IPS-20b (cell line): ENCODE measurements at regions not wholly inside any gene's neighbourhood (a gene's known extent, or its start where the extent isn't known, plus 50 kb on each side); places are given as distances from the start of the nearest gene placed in this dataset.

ENCODE experiments used
- H3K27ac ChIP-seq: one replicate; pipeline ENCODE4 v1.5.1; 2013; ENCODE audit warnings: low read length
- H3K27me3 ChIP-seq: 2 replicates; pipeline ENCODE4 v1.6.1; 2013; ENCODE audit warnings: mild to moderate bottlenecking, low read length, inconsistent platforms; ENCODE audit not compliant: insufficient read depth
- H3K36me3 ChIP-seq: 2 replicates; pipeline ENCODE4 v1.6.1; 2013; ENCODE audit warnings: low read depth, mild to moderate bottlenecking, inconsistent platforms, low read length, moderate library complexity; ENCODE audit not compliant: insufficient read depth
- H3K4me1 ChIP-seq: 2 replicates; pipeline ENCODE4 v1.6.1; 2013; ENCODE audit warnings: mild to moderate bottlenecking, control low read depth, inconsistent platforms, low read length, moderate library complexity; ENCODE audit not compliant: insufficient read depth
- H3K4me3 ChIP-seq: 2 replicates; pipeline ENCODE4 v1.5.1; 2013; ENCODE audit warnings: mild to moderate bottlenecking, low read length, inconsistent platforms
- H3K9ac ChIP-seq: 2 replicates; pipeline ENCODE4 v1.6.1; 2013; ENCODE audit warnings: low read depth, mild to moderate bottlenecking, inconsistent platforms, low read length, moderate library complexity
- H3K9me3 ChIP-seq: 2 replicates; pipeline ENCODE4 v1.6.1; 2013; ENCODE audit warnings: mild to moderate bottlenecking, low read depth, low read length, inconsistent platforms; ENCODE audit not compliant: insufficient read depth

DNA sequence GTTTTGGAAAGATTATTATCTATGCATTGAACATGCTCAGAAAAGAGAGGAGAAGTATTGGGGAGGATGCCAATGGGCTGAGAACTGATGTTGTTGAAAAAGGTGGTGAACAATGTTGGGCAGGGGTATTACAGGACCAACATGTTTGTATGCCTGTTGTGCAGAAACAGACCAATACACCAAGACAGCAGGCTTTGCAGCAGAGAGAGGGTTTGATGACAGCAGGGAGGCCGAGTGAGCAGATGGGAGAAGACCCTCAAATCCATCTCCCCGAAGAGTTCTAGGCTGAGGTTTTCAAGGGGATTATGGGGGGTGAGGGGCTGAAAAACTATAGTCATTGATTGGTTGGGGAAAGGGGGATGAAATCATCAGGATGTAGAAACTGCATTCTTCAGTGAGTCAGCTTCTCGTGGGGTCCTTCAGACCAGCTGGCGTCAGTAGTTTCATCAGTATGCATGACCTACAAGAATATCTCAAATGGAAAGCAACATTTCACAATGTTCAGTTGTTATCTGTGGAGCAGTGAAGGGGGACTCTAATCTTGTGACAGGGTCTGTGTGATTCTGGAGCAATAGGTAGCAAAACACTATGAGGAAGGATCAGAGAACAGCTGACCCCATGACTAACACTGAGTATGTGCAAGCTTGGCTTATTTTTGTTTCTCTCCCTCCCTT, 167.8 kb downstream of the BAMBI start:
- Histone ChIP-seq H3K36me3 (no peaks in the 10 kb centered on the region), H3K27me3 (no peaks in the 10 kb centered on the region), H3K4me3 (no peak overlapping the region), H3K4me1 (no peaks in the 10 kb centered on the region), H3K9ac (no peak overlapping the region), H3K27ac (no peak overlapping the region), H3K9me3 (peaks cover 5% of the 10 kb centered on the region)

DNA sequence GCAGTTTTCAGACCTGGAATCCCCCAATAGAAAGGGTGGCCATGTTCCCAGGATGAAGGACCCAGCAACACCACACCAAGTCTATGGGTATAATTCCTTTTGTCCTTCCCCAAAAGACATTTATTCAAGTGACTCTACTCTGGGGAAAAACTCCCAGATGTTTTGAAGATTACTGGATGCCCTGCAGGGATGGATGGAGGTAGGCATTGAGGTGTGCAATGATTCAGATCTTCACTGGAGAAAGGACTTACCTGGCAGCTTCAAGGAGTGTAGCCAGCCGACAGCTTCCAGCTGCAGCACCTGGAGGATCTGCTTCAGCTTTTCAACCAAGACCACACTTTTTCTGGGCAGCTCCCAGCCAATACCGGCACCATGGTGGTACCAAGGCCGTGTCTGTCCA, 172.0 kb downstream of the BAMBI start:
- Histone ChIP-seq H3K36me3 (no peaks in the 10 kb centered on the region), H3K9ac (no peak overlapping the region), H3K9me3 (peaks cover 5% of the 10 kb centered on the region), H3K27me3 (no peaks in the 10 kb centered on the region), H3K4me3 (no peak overlapping the region), H3K27ac (no peak overlapping the region), H3K4me1 (no peaks in the 10 kb centered on the region)

DNA sequence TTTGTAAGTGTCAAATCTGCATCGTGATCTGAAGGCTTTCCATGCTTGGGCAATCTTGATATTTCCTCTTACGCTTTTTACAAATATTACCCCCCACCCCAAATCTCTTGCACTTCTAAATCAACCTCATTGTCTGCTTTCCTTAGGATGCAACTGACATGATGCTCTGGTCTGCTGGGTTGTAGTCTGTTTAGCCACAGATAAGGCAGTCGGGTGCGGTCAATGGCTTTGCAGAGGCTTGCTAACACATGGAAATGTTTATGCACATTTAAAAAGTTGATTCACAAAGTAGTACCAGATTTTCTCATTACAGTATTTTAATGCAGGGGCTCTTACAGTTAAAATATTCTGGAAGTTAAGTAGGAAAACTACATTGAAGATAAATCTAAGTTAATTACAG, 172.5 kb downstream of the BAMBI start:
- Histone ChIP-seq H3K9me3 (peaks cover 5% of the 10 kb centered on the region), H3K36me3 (no peaks in the 10 kb centered on the region), H3K27me3 (no peaks in the 10 kb centered on the region), H3K4me3 (no peak overlapping the region), H3K4me1 (no peaks in the 10 kb centered on the region), H3K9ac (no peak overlapping the region), H3K27ac (no peak overlapping the region)

DNA sequence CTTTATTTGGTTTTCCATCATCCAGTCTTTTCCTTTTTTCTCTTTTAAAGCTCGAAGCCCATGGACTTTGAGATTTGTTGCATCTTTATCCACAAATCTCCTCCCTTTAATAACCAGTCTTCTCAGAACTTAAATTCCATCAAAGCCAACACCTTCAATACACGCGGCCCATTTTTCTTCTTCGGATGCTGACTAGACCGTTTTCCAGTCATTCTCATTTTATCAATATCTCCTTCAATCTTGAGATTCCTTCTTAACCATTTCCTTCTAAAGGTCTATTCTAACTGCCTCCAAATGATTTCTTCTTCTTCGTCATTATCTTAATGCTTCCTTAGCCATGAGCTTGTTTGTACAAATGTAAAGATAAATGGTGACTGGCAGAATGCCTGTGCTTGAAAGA, 173.5 kb downstream of the BAMBI start:
- Histone ChIP-seq H3K9ac (no peak overlapping the region), H3K4me1 (no peaks in the 10 kb centered on the region), H3K36me3 (no peaks in the 10 kb centered on the region), H3K4me3 (no peak overlapping the region), H3K27me3 (no peaks in the 10 kb centered on the region), H3K27ac (no peak overlapping the region), H3K9me3 (no peaks in the 10 kb centered on the region)

DNA sequence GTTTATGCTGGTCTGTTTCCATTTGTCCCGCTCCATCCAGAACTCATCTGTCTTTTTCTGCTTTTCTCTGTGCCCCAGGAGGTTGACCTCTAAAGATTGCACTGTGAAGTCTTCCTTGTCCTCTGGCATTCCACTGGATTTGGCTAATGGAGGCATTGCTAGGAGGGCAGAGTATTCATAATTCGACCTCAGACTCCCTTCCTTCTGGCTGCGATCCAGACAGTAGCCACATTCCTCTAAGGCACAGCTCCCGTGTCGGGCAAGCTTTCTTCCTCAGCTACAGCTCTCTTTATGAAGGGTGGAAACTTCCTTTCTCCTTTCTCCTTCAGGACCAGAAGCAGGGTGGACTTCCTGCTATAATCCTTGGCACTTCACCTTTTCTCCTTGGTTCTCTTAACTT, 175.9 kb downstream of the BAMBI start:
- Histone ChIP-seq H3K4me1 (no peaks in the 10 kb centered on the region), H3K9ac (no peak overlapping the region), H3K36me3 (no peaks in the 10 kb centered on the region)

DNA sequence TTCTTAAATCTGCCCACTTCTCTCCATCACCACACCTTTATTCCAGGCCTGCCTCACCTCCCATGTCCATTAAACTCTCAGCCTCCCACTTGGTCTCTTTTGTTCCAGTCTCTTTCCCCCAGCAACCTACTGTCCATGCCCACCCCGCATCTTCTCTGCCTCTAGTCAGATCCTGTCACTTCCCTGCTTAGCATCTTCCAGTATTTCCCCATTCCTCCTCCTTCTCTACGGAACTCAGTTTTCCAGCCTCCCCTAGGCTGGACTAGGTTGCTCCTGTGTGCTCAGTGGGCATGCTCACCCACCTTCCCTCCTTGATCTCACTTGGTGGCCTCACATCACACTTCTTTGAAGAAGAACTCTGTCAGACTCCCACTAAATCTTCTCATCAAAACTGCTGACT, 179.8 kb downstream of the BAMBI start:
- Histone ChIP-seq H3K36me3 (no peaks in the 10 kb centered on the region), H3K9me3 (no peaks in the 10 kb centered on the region), H3K27ac (no peak overlapping the region), H3K27me3 (no peaks in the 10 kb centered on the region), H3K4me3 (no peak overlapping the region), H3K4me1 (no peaks in the 10 kb centered on the region), H3K9ac (no peak overlapping the region)

More for the DNA sequence above, 175.9 kb downstream of the BAMBI start:
- Histone ChIP-seq H3K9me3 (no peaks in the 10 kb centered on the region), H3K27me3 (no peaks in the 10 kb centered on the region), H3K27ac (no peak overlapping the region), H3K4me3 (no peak overlapping the region)

DNA sequence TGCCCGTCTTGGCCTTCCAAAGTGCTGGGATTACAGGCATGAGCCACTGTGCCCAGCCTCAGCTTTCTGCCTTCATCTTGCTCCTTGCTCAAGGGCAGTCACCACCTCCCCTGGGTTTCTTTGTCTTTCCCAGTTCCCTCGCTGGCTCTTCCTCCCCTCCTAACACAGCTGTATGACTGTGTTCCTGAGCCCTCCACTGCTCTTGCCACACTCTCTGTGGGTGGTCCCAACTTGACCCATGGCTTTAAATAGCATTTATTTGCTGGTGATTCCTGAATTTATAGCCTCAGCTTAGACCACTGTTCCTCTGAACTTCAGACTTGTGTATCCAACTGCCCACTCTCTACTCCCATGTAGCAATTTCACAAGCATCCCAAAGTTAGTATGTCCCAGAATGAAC, 181.3 kb downstream of the BAMBI start:
- Histone ChIP-seq H3K27ac (no peak overlapping the region), H3K9ac (no peak overlapping the region), H3K4me1 (no peaks in the 10 kb centered on the region), H3K4me3 (no peak overlapping the region), H3K9me3 (no peaks in the 10 kb centered on the region), H3K27me3 (no peaks in the 10 kb centered on the region), H3K36me3 (no peaks in the 10 kb centered on the region)

DNA sequence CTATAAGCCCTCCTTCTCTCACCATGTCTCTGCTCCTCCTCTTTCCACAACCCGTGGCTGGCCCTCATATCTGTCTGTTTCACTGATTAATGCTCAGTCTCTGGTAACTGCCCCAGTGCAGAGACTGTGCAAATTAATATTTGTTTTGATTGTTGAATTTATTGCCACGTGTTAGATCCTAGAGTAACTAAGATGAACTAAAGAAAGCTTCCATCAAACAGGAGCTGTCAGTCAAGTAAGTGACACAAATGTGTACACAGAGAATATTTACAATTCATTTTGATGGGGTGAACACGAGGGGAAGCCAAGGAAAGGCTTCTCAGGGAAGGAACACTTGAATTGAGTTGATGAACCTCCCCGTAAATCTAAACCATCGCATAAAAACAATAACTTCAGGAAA, 182.5 kb downstream of the BAMBI start:
- Histone ChIP-seq H3K27me3 (no peaks in the 10 kb centered on the region), H3K4me3 (no peak overlapping the region), H3K36me3 (no peaks in the 10 kb centered on the region), H3K4me1 (no peaks in the 10 kb centered on the region), H3K27ac (no peak overlapping the region), H3K9ac (no peak overlapping the region), H3K9me3 (no peaks in the 10 kb centered on the region)

DNA sequence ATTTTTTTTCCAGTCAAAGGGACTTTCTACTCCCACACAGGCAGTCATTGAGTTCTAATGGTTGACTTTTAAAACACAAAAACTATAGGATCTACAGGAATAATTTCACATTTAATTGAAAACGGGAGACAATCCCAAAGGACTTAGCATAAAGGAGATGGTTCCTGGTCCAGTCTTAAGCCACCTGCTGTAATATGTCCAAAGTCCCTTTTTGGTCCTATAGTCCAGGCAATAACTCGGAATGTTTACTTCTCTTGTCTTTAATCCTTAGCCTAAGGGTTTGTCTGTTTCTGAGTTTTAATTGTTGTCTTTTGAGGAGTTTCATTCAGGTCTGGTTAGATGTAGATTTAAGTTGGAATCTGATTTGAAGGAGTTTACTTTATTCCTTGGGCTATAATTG, 184.9 kb downstream of the BAMBI start:
- H3K9me3 ChIP-seq: no peaks in the 10 kb centered on the region
- no peaks in the 10 kb centered on the region for H3K36me3 ChIP-seq
- H3K27me3 ChIP-seq: no peaks in the 10 kb centered on the region
- no peaks in the 10 kb centered on the region for H3K4me1 ChIP-seq
- H3K4me3 ChIP-seq: no peak overlapping the region
- no peak overlapping the region for H3K9ac ChIP-seq
- no peak overlapping the region for H3K27ac ChIP-seq

DNA sequence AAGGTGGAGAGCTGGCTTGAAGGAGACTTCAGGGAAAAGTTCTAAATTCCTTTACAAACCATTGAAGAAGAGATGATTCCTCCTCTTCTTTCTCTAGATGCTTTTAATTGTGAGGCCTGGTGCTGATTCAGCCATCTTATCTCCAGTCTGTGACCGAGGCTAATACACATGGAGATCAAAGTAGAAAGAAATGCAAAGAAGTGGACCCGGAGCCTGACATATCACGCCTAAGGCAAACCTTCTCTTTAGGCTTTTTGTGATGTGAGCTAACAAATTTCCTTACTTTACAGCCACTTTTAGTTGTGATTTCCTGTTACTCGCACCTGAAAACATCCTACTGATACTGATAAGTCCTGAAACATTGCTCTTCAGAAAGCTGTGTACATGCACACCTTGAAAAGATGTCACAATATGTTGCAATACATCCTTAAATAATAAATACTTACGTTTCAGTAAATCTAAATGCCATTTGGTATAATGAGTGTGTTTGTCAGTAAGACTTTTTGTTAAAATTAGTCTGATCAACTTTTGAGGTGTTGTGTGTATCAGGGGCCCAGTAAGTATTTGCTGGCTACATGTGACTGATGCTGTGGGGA, 192.4 kb downstream of the BAMBI start:
- no peaks in the 10 kb centered on the region for H3K4me1 ChIP-seq

DNA sequence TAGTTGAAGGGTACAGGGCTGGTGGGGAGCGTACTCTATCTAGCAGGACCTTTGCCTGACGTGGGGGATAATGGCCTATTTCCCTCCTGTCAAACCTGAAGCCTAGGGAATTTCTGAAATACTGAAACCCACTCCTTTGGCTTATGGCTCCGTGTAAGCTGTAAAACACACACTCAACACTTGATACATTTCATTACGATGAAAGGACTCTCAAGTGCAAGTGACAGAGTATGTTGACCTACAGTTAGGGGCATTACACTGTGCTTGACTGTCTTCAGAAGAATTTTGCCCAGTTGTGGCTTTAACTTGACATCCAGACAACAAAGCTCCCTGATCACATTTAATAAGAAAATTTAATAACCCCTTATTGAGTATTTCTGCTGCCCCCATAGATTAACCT, 194.3 kb downstream of the BAMBI start:
- Histone ChIP-seq H3K27me3 (peaks cover 3% of the 10 kb centered on the region; the same call in 1 of the 2 replicates), H3K4me1 (peaks cover 9% of the 10 kb centered on the region; the same call in 1 of the 2 replicates), H3K4me3 (no peak overlapping the region), H3K9ac (no peak overlapping the region), H3K9me3 (no peaks in the 10 kb centered on the region), H3K27ac (no peak overlapping the region), H3K36me3 (no peaks in the 10 kb centered on the region)

More for the DNA sequence above, 192.4 kb downstream of the BAMBI start:
- Histone ChIP-seq H3K27ac (no peak overlapping the region), H3K4me3 (no peak overlapping the region), H3K36me3 (no peaks in the 10 kb centered on the region), H3K27me3 (no peaks in the 10 kb centered on the region), H3K9ac (no peak overlapping the region), H3K9me3 (no peaks in the 10 kb centered on the region)

DNA sequence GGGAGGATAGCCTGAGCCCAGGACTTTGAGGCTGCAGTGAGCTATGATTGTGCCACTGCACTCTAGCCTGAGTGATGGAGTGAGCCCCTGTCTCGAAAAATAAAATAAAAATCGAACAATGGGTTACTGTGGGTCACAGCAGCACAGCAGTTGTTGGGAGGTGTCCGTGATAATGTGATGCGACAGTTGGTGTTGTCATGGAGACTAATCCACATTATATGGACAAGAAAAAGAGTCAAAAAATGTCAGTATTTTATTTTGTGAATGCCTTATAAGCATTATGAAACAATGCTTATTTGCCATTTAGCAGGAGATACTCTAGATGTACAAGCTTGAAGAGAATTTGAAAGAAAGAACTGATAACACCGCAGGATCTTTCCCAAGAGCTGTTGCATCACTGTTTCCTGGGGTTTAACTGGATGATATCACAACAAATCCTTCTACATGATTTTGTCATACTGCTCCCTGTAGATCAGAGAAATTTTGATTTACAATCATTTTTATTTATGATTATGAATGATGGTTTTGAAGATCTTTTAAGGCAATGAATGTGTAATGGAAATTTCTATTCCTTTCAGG, 195.4 kb downstream of the BAMBI start:
- Histone ChIP-seq H3K27me3 (peaks cover 7% of the 10 kb centered on the region; the same call in 1 of the 2 replicates), H3K36me3 (no peaks in the 10 kb centered on the region), H3K9ac (no peak overlapping the region), H3K27ac (no peak overlapping the region), H3K9me3 (no peaks in the 10 kb centered on the region), H3K4me1 (peaks cover 9% of the 10 kb centered on the region; the same call in 1 of the 2 replicates), H3K4me3 (no peak overlapping the region)
